ENCODE measurements at regions not wholly inside any gene's neighbourhood (a gene's known extent, or its start where the extent isn't known, plus 50 kb on each side); places are given as distances from the start of the nearest gene placed in this dataset.

GRCh38 chr5:118675247-118675646, 313.1 kb downstream of the DTWD2 start:
- TF ChIP-seq CTCF (optimal IDR thresholded peaks at IDR 0.05 in 1 of 3, IDR thresholded peaks at IDR 0.05 in 1 of 3, conservative IDR thresholded peaks at IDR 0.05 in 1 of 3; ENCODE audit: extremely low read depth in 1 of 3, insufficient read depth in 2 of 3, low read length in 3 of 3) (no peak), EZH2 (IDR thresholded peaks at IDR 0.05; ENCODE audit: low read length) (no peak)

Data from keratinocyte (primary cell).